HL-60 (cell line): ENCODE measurements at regions not wholly inside any gene's neighbourhood (a gene's known extent, or its start where the extent isn't known, plus 50 kb on each side); places are given as distances from the start of the nearest gene placed in this dataset.

Experiments
- DNase-seq, 2 experiments: peaks; one replicate each; pipeline ENCODE4 v3.0.0-alpha.2; 2010 to 2020; ENCODE audit warnings: low read depth in 1 of 2, low spot score in 1 of 2
- H3K27ac ChIP-seq: fragments of 250-450 bp; sonication (Bioruptor Pico); replicated peaks from 2 replicates; pipeline ENCODE4 v1.5.1; 2020; ENCODE audit warnings: mild to moderate bottlenecking, moderate library complexity
- H3K27me3 ChIP-seq: fragments of 250-450 bp; sonication (Bioruptor Pico); 2 replicates; pipeline ENCODE4 v1.5.1; 2021; ENCODE audit warnings: mild to moderate bottlenecking, moderate library complexity; ENCODE audit not compliant: insufficient read depth, poor library complexity, severe bottlenecking
- H3K4me3 ChIP-seq: replicated peaks from 2 replicates; pipeline ENCODE4 v1.5.1; 2011; ENCODE audit warnings: mild to moderate bottlenecking, control low read depth, low read length; ENCODE audit not compliant: insufficient read depth
- CTCF ChIP-seq: IDR thresholded peaks from one replicate; pipeline ENCODE4 v1.5.1; 2011; ENCODE audit warnings: low read length, control low read depth, inconsistent platforms; ENCODE audit not compliant: insufficient read depth
- GABPA ChIP-seq: IDR thresholded peaks from 2 replicates; pipeline ENCODE4 v1.6.1; 2012; ENCODE audit warnings: low read depth
- POLR2AphosphoS5 ChIP-seq: IDR thresholded peaks from 2 replicates; pipeline ENCODE4 v1.6.1; 2012; ENCODE audit warnings: low read depth
- REST ChIP-seq: IDR thresholded peaks from 2 replicates; pipeline ENCODE4 v1.6.1; 2012; ENCODE audit warnings: low read depth; ENCODE audit not compliant: insufficient replicate concordance
- SPI1 ChIP-seq: IDR thresholded peaks from 2 replicates; pipeline ENCODE4 v1.6.1; 2012; ENCODE audit warnings: low read depth, mild to moderate bottlenecking, borderline replicate concordance

GRCh38 chr6:166687879-166688205 lies 60.8 kb upstream of the RPS6KA2 start:
- TF ChIP-seq REST = no peak
- TF ChIP-seq GABPA = no peak
- TF ChIP-seq CTCF = no peak
- no peak for TF ChIP-seq POLR2AphosphoS5
- TF ChIP-seq SPI1 = no peak
- H3K4me3 ChIP-seq = no peak overlapping the region
- no peaks in the 10 kb centered on the region for H3K27me3 ChIP-seq
- no peak for DNase-seq
- H3K27ac ChIP-seq = no peak overlapping the region

GRCh38 chr6:166687070-166687878 lies 60.2 kb upstream of the RPS6KA2 start:
- no peak for DNase-seq
- H3K27ac ChIP-seq = no peak overlapping the region
- H3K4me3 ChIP-seq = no peak overlapping the region
- TF ChIP-seq REST (no peak), CTCF (no peak), SPI1 (no peak), POLR2AphosphoS5 (no peak), GABPA (no peak)
- no peaks in the 10 kb centered on the region for H3K27me3 ChIP-seq

- no peak overlapping the region for H3K27ac ChIP-seq
- no peak for DNase-seq
- no peaks in the 10 kb centered on the region for H3K27me3 ChIP-seq
- no peak overlapping the region for H3K4me3 ChIP-seq
- TF ChIP-seq SPI1 = no peak
- no peak for TF ChIP-seq GABPA
- TF ChIP-seq CTCF = no peak
- no peak for TF ChIP-seq REST
- no peak for TF ChIP-seq POLR2AphosphoS5
These were observed 59.3 kb upstream of the RPS6KA2 start for GRCh38 chr6:166686317-166686716.
